Ectodermal cell (in vitro differentiated cells): ENCODE measurements at regions not wholly inside any gene's neighbourhood (a gene's known extent, or its start where the extent isn't known, plus 50 kb on each side); places are given as distances from the start of the nearest gene placed in this dataset.

Experiments
- H3K27ac ChIP-seq: 2 replicates; pipeline ENCODE4 v1.7.0; 2013; ENCODE audit warnings: mild to moderate bottlenecking, low read depth, low read length; ENCODE audit not compliant: insufficient read depth, poor library complexity, severe bottlenecking
- H3K27me3 ChIP-seq: 2 replicates; pipeline ENCODE4 v1.7.0; 2013; ENCODE audit warnings: mild to moderate bottlenecking, low read length; ENCODE audit not compliant: insufficient read depth, control insufficient read depth, poor library complexity, severe bottlenecking
- H3K36me3 ChIP-seq: one replicate; pipeline ENCODE4 v1.7.0; 2013; ENCODE audit warnings: low read length; ENCODE audit not compliant: control insufficient read depth, insufficient read depth
- H3K4me1 ChIP-seq: one replicate; pipeline ENCODE4 v1.7.0; 2013; ENCODE audit warnings: low read length; ENCODE audit not compliant: control insufficient read depth, insufficient read depth
- H3K4me3 ChIP-seq: 2 replicates; pipeline ENCODE4 v1.7.0; 2013; ENCODE audit warnings: low read depth, low read length, control low read depth; ENCODE audit not compliant: insufficient read depth
- H3K9me3 ChIP-seq: 2 replicates; pipeline ENCODE4 v1.7.0; 2013; ENCODE audit warnings: mild to moderate bottlenecking, low read length, moderate library complexity; ENCODE audit not compliant: control insufficient read depth
- WGBS, 2 experiments: methylation state at CpG; one replicate each; pipeline ENCODE4 v1.1.7; 2013; ENCODE audit warnings: missing lambda C conversion rate in 2 of 2; 5-methylcytosine and 5-hydroxymethylcytosine counted together

DNA sequence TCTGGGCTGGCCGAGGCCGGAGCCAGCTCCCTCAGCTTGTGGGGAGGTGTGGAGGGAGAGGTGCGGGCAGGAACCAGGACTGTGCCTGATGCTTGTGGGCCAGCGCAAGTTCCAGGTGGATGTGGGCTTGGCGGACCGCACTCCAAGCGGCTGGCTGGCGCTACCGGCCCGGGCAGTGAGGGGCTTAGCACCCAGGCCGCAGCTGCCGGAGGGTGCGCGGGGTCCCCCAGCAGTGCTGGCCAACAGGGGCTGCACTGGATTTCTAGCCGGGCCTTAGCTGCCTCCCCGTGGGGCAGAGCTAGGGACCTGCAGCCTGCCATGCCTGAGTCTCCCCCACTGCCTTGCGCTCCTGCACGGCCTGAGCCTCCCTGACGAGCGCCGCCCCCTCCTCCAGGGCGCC lies 242.8 kb downstream of the CCSER2 start:
- Histone ChIP-seq H3K27ac (no peak overlapping the region), H3K9me3 (no peaks in the 10 kb centered on the region), H3K4me3 (no peak overlapping the region), H3K36me3 (no peaks in the 10 kb centered on the region), H3K27me3 (no peaks in the 10 kb centered on the region), H3K4me1 (no peaks in the 10 kb centered on the region)
- WGBS, 2 experiments: 96 to 97% methylated on average over 22 of the region's 22 CpGs

DNA sequence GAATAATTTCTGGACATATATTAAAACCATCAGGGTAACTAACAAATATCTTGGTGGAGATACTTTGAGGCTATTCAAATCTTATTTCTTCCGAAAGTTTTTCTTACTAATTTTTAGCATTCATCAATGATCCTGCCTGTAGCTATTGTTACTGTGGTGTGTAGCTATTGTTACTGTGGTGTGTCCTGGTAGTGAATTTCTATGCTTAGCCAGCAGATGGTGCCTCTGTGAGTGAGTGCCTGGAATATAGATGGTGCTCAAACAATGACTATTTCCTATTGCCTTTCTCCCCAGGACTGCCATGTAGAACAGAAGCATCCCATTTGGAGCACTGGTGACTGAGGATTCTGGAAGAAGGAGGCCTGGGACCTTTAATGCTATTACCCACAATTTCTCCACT lies 245.7 kb downstream of the CCSER2 start:
- Histone ChIP-seq H3K27me3 (no peaks in the 10 kb centered on the region), H3K4me1 (no peaks in the 10 kb centered on the region), H3K36me3 (no peaks in the 10 kb centered on the region), H3K9me3 (no peaks in the 10 kb centered on the region), H3K4me3 (no peak overlapping the region), H3K27ac (no peak overlapping the region)
- WGBS, 2 experiments: 90 to 100% methylated on average over 1 of the region's 1 CpG

DNA sequence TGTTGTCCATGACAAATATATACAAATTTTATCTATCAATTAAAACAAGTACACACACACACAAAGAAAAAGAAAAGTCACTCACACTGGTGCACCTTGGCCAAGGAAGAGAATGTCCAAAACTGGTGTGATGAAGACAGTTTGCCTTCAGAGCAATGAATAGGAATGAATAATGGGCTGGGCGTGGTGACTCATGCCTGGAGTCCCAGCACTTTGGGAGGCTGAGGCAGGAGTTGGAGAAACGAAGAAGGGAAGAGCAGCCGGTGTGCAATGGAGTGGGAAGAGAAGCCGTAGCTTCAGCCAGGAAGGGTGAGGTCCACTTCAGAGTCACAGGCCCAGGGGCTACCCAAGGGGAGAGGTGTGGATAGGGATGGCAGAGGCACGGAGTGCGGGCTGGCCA lies 253.6 kb downstream of the CCSER2 start:
- no peak overlapping the region for H3K27ac ChIP-seq
- 82 to 86% methylated on average over 6 of the region's 6 CpGs for WGBS, 2 experiments
- no peaks in the 10 kb centered on the region for H3K9me3 ChIP-seq
- no peaks in the 10 kb centered on the region for H3K27me3 ChIP-seq
- H3K4me1 ChIP-seq: no peaks in the 10 kb centered on the region
- no peak overlapping the region for H3K4me3 ChIP-seq
- H3K36me3 ChIP-seq: no peaks in the 10 kb centered on the region

DNA sequence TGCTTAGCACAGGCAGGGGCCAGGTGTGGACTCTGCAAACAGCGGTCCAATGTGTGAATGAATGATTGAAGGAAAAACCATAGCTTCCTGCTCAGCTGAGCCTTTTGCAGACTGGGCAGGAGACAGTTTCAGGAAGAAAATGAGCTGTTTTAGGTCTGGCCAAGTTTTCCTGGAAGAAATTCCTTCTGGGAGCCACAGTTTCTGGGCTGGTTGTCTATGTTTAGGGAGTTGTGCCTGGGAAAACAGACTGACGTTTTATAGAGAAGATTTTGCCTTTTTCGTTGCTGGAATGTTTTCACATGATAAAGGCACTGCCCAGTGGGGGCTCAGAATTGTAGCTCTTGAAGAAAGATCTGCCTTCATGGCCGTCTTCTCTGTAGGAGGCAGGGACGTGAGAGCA lies 255.1 kb downstream of the CCSER2 start:
- no peaks in the 10 kb centered on the region for H3K27me3 ChIP-seq
- H3K36me3 ChIP-seq: no peaks in the 10 kb centered on the region
- H3K4me1 ChIP-seq: peaks cover 6% of the 10 kb centered on the region
- no peak overlapping the region for H3K4me3 ChIP-seq
- H3K9me3 ChIP-seq: no peaks in the 10 kb centered on the region
- no peak overlapping the region for H3K27ac ChIP-seq
- WGBS, 2 experiments: 44 to 45% methylated on average over 5 of the region's 5 CpGs

DNA sequence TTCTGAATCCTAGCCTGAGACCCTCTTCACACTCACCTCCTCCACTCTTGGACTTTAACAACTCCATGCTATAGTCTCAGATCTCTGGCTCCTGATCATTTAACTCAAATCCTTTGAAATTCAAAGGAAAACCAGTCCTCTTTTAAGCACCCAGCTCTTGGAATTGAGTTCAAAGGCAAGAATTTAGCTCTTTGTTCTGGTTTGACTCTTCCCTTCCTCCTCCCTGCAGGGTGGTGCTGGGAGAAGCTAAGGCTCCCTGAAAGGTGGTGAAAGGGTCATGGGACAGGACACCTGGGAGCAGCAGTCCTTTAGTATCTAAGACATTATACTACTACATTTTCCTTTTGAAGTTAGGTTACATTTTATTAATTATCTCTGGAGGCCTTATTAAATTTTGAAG lies 259.4 kb downstream of the CCSER2 start:
- H3K4me3 ChIP-seq: no peak overlapping the region
- no peaks in the 10 kb centered on the region for H3K9me3 ChIP-seq

DNA sequence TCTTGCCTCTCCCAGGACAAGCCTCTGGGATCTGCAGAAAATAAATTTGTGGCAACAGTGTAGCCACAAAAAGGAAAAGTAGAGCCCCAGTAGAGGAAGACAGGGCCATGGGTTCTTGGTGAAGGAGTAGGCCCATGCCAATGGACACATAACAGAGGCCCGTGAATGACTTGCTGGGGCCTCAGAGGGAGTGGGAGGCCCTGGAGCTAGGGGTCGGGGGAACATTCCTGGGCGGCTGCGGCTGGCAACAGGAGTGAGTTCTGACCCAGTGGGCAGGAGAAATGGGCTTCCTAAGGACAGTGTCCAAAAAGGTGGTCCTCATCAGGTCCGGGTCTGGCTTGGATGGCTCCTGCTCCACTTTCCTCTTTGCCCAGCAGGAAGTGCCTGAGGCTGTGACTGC lies 260.0 kb downstream of the CCSER2 start:
- H3K27ac ChIP-seq: no peak overlapping the region
- no peaks in the 10 kb centered on the region for H3K9me3 ChIP-seq
- H3K4me3 ChIP-seq: no peak overlapping the region
- H3K4me1 ChIP-seq: peaks cover 6% of the 10 kb centered on the region
- WGBS, 2 experiments: 90 to 91% methylated on average over 5 of the region's 5 CpGs
- no peaks in the 10 kb centered on the region for H3K27me3 ChIP-seq
- H3K36me3 ChIP-seq: no peaks in the 10 kb centered on the region

More for the DNA sequence above, 259.4 kb downstream of the CCSER2 start:
- H3K4me1 ChIP-seq: peaks cover 6% of the 10 kb centered on the region
- no peaks in the 10 kb centered on the region for H3K36me3 ChIP-seq
- H3K27me3 ChIP-seq: no peaks in the 10 kb centered on the region
- H3K27ac ChIP-seq: no peak overlapping the region

DNA sequence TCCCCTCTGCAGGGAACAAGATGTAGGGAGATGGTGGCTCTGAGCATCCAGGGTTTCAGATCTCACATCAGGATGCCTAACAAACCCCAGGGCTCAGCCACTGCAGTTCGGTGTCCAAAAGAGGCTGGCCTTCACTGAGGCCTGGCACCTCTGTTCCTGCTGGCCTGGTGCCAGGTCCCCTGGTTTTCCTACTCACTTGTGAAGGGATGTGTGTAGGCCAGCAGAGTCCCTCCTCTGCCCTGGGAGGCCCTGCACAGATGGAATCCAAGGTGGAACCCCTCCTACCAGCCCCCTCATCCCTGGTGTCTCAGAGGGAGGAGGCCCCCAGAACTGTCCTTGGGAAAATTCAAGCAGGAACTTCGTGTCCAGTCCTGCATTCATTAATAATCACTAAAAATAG lies 260.6 kb downstream of the CCSER2 start:
- Histone ChIP-seq H3K27me3 (no peaks in the 10 kb centered on the region), H3K9me3 (no peaks in the 10 kb centered on the region), H3K27ac (no peak overlapping the region), H3K36me3 (no peaks in the 10 kb centered on the region), H3K4me3 (no peak overlapping the region), H3K4me1 (peaks cover 6% of the 10 kb centered on the region)
- 96 to 98% methylated on average over 2 of the region's 2 CpGs for WGBS, 2 experiments

DNA sequence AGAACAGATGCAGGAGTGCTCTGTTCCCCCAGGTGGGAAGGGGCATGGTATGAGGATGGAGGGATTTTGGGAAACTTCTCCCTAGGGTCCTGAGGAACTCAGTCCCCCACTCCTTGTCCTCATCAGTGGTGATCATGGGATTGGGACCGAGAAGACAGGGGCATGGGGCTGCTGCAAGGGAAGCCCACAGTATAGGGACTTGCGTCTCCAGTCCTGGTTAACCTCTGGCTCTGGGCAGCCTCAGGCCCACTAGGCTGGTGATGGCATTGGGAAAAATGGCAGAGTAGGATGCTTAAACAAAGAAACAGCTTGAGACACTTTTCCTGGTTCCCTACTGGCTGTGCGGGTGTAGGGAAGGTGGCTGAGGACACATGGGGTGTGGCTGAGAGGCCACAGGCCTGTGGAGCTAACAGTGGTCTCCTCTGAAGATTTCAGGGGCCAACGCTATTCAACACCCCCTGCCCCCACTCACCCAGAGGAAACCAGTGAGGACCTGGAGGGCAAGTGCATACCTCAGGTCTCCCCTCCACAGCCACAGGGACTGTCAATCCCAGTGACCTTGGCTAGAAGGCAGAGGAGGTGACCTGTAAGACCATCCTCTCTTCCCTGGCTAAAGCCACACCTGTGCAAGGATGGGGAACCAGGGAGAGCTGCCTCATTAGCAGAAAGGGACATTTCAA lies 261.3 kb downstream of the CCSER2 start:
- WGBS, 2 experiments: 86 to 88% methylated on average over 4 of the region's 4 CpGs
- H3K4me3 ChIP-seq: no peak overlapping the region

DNA sequence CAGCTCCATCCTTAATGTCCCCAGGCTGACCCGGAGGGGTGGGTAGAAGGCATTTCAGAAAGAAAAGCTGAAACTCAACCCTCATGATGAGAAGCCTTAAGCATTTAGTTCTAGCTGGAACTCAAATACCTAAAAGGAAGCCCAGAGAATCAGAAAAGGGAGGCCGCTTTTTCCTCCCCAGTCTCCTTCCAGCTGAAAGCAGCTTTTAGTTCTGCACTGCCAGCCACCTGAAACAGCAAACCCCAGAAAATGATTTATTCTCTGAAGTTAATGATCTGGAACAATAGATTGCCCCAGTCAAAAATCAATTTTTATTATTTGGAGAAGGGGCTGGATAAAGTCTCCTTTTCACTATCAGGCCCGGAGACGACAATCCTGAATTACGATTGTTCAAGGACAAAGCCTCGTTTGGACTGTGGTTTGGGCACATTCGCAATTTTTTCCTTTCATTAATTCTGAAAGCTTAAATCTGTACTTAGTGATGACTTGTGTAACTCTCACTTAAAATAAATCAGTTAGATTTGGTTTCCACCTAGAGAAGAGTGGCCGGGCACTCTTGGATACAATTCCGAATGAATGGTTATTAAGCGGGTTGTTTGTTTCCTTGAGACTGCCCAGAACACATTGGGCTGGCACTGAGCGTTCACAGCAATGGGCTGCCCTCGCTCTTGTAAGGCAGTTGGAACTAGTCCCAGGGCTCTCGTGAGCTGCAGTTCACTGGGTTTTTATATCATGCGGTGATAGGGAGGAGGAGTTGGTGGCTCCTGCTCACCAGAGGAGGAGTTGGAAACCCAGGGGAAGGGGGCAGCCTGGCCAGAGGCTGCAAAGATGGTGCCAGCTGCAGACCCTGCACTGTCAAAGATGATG lies 262.2 kb downstream of the CCSER2 start:
- H3K27ac ChIP-seq: no peak overlapping the region
- no peaks in the 10 kb centered on the region for H3K9me3 ChIP-seq
- peaks cover 6% of the 10 kb centered on the region for H3K4me1 ChIP-seq
- H3K36me3 ChIP-seq: no peaks in the 10 kb centered on the region
- WGBS, 2 experiments: 94 to 95% methylated on average over 14 of the region's 14 CpGs
- no peaks in the 10 kb centered on the region for H3K27me3 ChIP-seq
- H3K4me3 ChIP-seq: no peak overlapping the region

More for the DNA sequence above, 261.3 kb downstream of the CCSER2 start:
- peaks cover 6% of the 10 kb centered on the region for H3K4me1 ChIP-seq
- no peaks in the 10 kb centered on the region for H3K36me3 ChIP-seq
- H3K27me3 ChIP-seq: no peaks in the 10 kb centered on the region
- H3K27ac ChIP-seq: no peak overlapping the region
- H3K9me3 ChIP-seq: no peaks in the 10 kb centered on the region

DNA sequence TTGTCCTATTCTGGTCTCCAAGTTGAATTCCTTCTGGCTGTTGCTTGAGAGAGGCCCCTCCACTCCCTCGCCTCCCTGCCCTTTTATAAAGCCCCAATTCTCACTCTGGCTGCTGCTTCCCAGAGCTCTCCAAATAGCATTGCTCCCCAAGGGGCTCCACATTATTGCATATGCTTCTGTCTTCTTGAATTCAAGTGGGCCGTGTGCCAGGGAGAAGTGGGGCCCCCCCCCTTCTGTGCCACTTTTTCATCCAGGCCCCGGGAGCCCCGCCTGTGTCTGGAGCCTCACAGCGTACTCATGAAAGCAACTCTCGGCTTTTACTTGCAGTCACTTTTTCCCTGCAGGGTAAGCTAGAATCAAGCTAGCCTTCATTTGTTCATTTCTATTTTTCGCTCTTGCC lies 265.1 kb downstream of the CCSER2 start:
- Histone ChIP-seq H3K4me3 (no peak overlapping the region), H3K4me1 (no peaks in the 10 kb centered on the region), H3K27me3 (no peaks in the 10 kb centered on the region), H3K36me3 (no peaks in the 10 kb centered on the region), H3K27ac (no peak overlapping the region), H3K9me3 (no peaks in the 10 kb centered on the region)
- 90% methylated on average over 7 of the region's 7 CpGs for WGBS, 2 experiments
